ENCODE measurements at regions not wholly inside any gene's neighbourhood (a gene's known extent, or its start where the extent isn't known, plus 50 kb on each side); places are given as distances from the start of the nearest gene placed in this dataset.

DNA sequence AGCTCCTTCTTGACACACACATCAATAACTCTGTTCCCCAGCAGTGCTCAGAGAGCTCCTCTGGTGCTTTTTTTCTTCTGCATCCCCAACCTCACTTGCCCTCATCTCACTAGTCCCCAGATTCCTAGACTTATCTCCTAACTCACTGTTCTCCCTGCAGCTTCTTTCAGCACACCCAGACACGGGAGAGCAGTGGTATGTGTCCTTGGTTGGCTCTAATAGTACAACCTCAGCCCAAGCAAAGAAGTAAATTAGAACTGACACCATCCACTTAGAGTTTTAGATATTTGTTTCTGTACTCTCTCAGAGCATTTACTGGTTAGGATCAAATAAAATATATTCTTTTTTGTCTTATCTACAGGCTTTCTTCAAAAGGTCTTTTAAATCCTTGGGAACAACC, 201.4 kb upstream of the SNX7 start:
- H3K9me3 Mint-ChIP-seq = no peaks in the 10 kb centered on the region
- no peaks in the 10 kb centered on the region for H3K4me1 Mint-ChIP-seq (ENCODE audit: low read depth)
- POLR2A ChIA-PET = no interaction called here
- no peak for TF ChIP-seq CTCF (IDR thresholded peaks at IDR 0.05)
- H3K4me3 Mint-ChIP-seq = no peak overlapping the region
- ATAC-seq = no peak
- no peak for DNase-seq
- CTCF ChIA-PET = no interaction called here
- H3K36me3 Mint-ChIP-seq (ENCODE audit: low read depth) = no peaks in the 10 kb centered on the region
- no peaks in the 10 kb centered on the region for H3K27me3 Mint-ChIP-seq
- intact Hi-C loops (cut with micrococcal nuclease) = loop anchor here (10.0 kb wide), 1 partner anchor 1495 kb away; no protein-coding TSS in a partner anchor
- H3K27ac Mint-ChIP-seq = no peak overlapping the region

GRCh38 chr1:98459486-98459870, 202.0 kb upstream of the SNX7 start:
- no peak overlapping the region for H3K27ac Mint-ChIP-seq
- DNase-seq = no peak
- no peak for TF ChIP-seq CTCF (IDR thresholded peaks at IDR 0.05)
- no peak overlapping the region for H3K4me3 Mint-ChIP-seq
- H3K4me1 Mint-ChIP-seq (ENCODE audit: low read depth) = no peaks in the 10 kb centered on the region
- ChIA-PET POLR2A (no interaction called here), CTCF (no interaction called here)
- intact Hi-C loops (cut with micrococcal nuclease) = no loop called here
- no peaks in the 10 kb centered on the region for H3K27me3 Mint-ChIP-seq
- H3K36me3 Mint-ChIP-seq (ENCODE audit: low read depth) = no peaks in the 10 kb centered on the region
- no peaks in the 10 kb centered on the region for H3K9me3 Mint-ChIP-seq
- no peak for ATAC-seq

DNA sequence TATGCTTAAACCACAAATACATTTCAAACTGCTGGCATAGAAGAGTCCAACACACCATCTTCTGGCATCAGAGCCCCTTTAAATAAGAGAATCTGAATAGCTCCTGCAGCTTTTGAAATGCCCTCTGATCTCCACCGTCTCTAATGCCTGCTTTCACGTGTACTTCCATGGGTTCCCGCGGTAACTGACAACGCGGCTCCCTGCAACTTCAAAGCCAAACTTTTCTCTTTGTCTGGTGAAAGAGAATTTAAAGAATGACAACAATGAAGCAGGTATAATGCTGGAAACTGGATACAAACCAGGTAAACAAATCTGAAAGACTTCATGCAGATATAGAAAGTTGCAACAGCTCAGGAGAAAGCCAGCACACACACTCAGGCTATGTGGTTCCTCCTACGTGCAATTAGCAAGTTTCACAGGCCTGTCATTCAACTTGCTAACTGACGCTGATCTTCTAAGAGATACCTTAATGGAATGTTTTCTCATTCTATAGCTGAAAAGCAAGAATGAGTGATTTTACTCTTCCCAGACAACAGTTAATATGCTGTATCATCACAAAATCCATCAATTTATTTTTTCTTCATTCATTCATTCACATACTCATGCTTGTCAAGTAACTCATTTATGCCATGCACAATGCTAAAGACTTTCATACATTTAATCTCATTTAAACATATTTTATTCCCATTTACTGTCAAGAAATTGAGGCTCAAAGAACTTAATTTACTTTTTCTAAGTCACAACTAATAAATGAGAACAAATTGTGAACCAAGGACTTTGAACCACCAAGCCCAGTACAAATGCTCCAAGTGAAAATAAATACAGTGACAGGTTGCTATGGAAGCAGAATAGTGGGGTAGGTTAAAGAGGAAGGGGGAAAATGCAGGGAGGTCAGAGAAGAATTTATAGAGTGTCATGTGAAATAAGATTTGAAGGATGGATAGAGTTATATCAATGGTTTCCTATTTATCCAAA, 202.7 kb upstream of the SNX7 start:
- H3K36me3 Mint-ChIP-seq (ENCODE audit: low read depth) = no peaks in the 10 kb centered on the region
- H3K9me3 Mint-ChIP-seq = no peaks in the 10 kb centered on the region
- no peaks in the 10 kb centered on the region for H3K27me3 Mint-ChIP-seq
- ATAC-seq (no peak), DNase-seq (no peak)
- CTCF ChIA-PET = no interaction called here
- intact Hi-C loops (cut with micrococcal nuclease) = no loop called here
- no peak for TF ChIP-seq CTCF (IDR thresholded peaks at IDR 0.05)
- no peak overlapping the region for H3K27ac Mint-ChIP-seq
- no peaks in the 10 kb centered on the region for H3K4me1 Mint-ChIP-seq (ENCODE audit: low read depth)
- H3K4me3 Mint-ChIP-seq = no peak overlapping the region
- POLR2A ChIA-PET = no interaction called here

GRCh38 chr1:98457248-98457647, 204.3 kb upstream of the SNX7 start:
- no peaks in the 10 kb centered on the region for H3K27me3 Mint-ChIP-seq
- no peak overlapping the region for H3K27ac Mint-ChIP-seq
- no peaks in the 10 kb centered on the region for H3K4me1 Mint-ChIP-seq (ENCODE audit: low read depth)
- DNase-seq = no peak
- intact Hi-C loops (cut with micrococcal nuclease) = no loop called here
- ATAC-seq = no peak
- no peaks in the 10 kb centered on the region for H3K9me3 Mint-ChIP-seq
- no peak for TF ChIP-seq CTCF (IDR thresholded peaks at IDR 0.05)
- CTCF ChIA-PET = no interaction called here
- H3K4me3 Mint-ChIP-seq = no peak overlapping the region
- no peaks in the 10 kb centered on the region for H3K36me3 Mint-ChIP-seq (ENCODE audit: low read depth)
- POLR2A ChIA-PET = no interaction called here

DNA sequence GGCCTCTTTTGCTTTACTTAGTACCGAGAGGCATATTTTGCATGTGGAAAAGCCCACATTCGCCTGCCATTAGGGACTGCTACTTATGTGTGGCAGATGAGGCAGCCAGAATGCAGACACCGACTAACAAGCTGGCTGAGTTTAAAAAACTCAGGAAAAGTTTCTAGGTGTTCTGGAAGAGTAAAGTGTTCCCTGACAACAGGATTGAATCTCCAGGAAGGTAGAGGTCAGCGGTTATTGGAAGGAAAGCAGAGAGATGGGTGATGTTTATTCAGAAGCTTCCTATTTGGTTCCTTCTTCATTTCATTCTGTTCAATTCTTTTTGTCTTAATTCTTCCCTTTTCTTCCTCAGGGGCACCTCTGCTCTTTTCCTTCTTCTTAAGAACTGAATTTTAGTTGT, 206.9 kb upstream of the SNX7 start:
- intact Hi-C loops (cut with micrococcal nuclease) = no loop called here
- no peak for TF ChIP-seq CTCF (IDR thresholded peaks at IDR 0.05)
- no peak overlapping the region for H3K27ac Mint-ChIP-seq
- no peak for ATAC-seq
- no peaks in the 10 kb centered on the region for H3K4me1 Mint-ChIP-seq (ENCODE audit: low read depth)
- ChIA-PET POLR2A (no interaction called here), CTCF (no interaction called here)
- no peak for DNase-seq
- H3K27me3 Mint-ChIP-seq = no peaks in the 10 kb centered on the region
- no peaks in the 10 kb centered on the region for H3K9me3 Mint-ChIP-seq
- H3K36me3 Mint-ChIP-seq (ENCODE audit: low read depth) = no peaks in the 10 kb centered on the region
- H3K4me3 Mint-ChIP-seq = no peak overlapping the region

Data from activated CD8-positive, alpha-beta T cell treated with anti-CD3 and anti-CD28 coated beads for 36 hours (primary cell).